ENCODE measurements at regions not wholly inside any gene's neighbourhood (a gene's known extent, or its start where the extent isn't known, plus 50 kb on each side); places are given as distances from the start of the nearest gene placed in this dataset.
"Not testable (repeated sequence)": the region's sequence is repeated elsewhere in the genome, so short reads cannot be mapped to it uniquely, and the experiment has no call there.

DNA sequence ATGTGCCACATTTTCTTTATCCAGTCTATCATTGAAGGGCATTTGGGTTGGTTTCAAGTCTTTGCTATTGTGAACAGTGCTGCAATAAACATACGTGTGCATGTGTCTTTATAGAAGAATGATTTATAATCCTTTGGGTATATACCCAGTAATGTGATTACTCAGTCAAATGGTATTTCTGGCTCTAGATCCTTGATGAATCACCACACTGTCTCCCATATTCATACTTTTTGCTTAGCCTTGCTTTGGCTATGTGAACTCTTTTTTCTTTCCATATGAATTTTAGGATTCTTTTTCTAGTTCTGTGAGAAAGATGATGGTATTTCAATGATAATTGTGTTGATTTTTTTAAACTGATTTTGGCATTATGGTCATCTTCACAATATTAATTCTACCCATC lies 530.1 kb downstream of the SLC6A15 start:
- not testable (repeated sequence) for DNase-seq (ENCODE audit: low spot score)

DNA sequence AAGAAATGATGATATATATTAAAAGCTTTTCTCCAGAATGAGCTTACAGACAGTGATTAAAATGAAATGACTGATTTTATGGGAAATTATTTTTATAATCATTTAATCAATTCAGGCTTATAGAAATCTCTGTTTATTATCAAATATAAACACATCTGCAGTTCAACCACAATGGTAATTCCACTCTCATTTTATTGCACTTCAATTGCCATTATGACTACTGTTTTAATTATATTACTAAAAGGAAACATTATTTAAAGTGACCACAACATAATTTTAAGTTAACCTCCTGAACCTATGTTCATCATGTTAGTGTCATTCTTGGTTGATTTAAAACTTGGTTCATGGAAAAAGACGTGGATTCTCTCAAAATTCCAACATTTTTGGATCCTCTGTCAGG lies 536.3 kb downstream of the SLC6A15 start:
- DNase-seq (ENCODE audit: low spot score), result no peak

DNA sequence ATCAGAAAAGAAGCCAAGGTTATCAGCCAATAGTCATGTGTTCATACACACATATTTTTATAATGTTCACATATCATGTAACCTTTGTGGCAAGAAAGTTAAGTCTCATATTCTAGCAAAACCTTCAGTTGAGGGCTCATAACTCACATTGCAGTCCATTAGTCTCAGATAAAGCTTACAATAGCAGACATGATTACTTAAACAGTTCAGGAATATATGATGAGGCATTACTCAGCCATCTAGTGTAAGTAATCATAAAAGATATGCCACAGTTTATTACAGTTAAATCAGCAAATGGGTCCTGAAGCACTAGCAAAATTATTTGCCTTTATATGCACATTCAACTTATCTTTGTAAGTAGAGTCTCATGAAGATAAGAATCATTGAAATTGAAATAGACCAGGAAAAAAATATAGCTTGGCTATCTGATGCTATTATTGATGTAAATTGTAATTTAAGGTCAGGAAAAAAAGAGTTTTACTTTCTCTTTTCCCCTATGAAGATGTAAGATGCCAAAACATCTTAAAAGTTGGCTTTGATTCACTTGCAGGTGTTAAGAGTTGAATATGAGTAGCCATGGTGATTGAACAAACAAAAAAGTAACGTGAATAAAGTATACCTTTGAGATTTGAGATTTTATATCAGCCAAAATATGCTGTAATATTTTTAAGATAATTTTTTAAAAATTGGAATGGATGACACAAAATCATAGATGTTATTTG lies 537.0 kb downstream of the SLC6A15 start:
- DNase-seq (ENCODE audit: low spot score), result no peak

DNA sequence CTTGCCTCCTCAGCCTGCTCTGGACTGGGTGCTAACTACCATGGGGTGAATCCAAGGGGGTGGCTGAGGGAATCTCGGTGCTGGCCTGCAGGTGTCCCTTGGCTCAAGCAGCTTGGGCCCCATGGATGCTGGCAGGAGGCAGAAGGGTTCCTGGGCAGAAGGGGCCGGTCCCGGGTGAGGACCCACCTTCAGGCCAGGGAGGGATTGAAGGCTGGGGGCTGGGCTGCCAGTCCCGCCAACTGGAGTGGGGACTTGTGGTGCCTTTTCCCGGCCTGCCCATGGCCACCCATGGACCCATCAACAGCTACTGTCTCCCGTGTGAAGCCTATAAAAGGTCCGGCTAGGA lies 550.1 kb downstream of the SLC6A15 start:
- no peak for DNase-seq (ENCODE audit: low spot score)

DNA sequence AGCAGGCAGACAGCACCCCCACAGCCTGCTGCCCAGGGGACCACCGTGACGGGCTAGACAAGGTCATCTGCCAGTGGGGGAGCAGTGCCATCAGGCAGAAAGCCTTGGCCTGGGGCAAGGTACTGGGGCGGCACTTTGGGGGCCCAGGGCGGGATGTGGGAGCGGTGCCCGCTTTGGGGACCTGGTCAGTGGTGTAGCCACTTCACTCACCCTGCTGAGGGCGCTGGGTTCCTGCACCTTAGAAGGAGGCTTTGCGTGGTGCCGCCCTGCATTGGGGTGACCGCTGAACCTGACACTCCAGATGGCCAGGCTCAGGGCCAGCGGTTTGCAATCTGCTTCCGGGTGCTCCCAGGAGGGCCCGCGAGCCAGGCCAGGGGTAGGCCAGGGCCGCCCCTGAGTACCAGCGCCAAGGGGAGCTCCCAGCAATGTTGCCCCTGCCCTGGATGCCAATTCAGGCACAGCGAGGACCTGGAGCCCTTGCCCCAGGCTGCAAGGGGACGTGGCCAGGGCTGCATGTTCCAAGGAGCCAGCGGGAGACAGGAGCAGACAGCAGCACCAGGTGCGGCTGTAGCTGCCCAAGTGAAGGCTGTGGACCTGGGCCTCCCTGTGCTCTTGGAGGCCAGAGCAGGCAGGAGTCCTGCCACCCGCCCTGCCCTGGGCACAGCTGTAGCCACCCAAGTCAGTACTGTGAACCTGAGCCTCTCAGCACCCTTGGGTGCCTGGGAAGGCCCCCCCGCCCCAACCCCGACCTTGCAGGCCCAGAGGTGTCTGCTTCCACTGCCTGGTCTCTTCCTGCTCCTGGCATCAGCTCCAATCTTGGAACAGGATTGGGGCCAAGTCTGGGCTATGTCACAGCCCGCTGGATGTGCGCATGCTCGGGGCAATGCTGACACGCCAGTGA lies 550.7 kb downstream of the SLC6A15 start:
- no peak for DNase-seq (ENCODE audit: low spot score)

DNA sequence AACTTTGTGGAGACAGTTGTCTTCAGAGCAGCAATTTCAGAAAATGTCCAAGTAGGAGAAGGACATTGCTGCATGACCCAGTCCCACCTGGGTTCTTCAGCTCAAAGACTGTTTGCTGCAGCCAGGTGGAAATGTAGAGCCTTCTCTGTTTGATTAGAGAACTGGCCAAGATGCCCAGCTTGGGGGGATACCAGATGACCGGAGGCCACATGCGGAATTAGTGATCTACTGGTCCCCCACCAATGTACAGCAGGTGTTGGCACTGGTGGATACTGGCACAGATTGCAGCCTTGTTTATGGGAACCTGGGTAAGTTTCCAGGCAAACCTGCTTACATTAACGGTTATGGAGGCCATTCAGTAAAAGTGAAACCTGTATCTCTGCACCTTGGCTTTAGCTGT lies 555.3 kb downstream of the SLC6A15 start:
- no peak for DNase-seq (ENCODE audit: low spot score)

DNA sequence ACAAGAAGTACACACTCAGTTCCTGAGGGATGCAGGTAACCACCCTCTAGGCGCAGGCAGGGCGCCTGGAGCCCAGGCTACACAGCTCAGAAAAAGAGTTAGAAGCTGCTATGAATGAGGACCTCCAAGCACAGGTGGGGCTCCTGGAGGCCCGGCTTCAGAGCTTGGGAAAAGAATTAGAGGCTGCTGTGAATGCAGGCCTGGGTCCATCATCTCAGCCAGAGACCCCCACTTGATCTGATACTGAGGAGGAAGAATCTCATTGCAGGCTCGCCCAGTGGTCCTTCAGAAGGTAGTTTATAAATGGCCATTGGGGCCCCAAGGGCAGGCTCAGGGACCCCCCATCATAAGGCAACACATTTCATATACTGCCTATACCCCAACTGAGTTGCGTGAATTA lies 556.4 kb downstream of the SLC6A15 start:
- no peak for DNase-seq (ENCODE audit: low spot score)

DNA sequence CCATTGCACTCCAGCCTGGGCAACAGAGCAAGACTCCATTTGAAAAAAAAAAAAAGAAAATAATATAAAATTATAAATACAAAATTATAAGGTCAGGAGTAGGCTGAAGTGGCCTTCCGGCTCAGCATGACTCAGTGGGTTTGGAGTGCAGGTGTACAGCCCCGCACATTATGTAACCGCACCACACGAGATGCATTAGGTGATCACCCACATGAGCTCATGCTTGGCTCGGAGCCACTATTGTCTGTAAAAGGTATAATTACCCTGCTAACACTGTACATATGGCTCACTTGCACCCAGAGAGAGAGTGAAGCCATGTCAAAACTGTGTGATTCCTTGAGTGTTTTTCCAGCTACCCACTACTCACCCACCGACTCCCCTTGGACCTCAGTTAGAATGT lies 557.0 kb downstream of the SLC6A15 start:
- DNase-seq (ENCODE audit: low spot score), result no peak

DNA sequence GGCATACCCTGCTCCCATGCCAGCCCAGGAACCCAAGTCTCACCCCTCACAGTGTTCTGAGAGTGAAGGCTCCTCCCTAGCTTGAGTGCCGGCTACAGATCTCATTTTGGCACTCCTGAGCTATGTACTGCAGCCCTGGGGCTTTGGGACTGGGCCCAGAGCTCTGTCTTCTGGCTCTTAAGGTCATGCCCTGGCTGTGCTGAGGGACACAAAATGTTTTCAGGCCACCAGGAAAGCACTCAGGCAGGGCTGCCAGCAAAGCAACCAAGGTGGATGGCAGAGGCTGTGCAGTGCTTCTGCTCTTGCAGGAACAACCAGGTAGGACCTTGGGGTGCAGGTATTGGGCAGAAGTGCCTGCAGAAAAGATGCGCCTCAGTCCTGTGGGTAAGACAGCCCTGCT lies 564.0 kb downstream of the SLC6A15 start:
- no peak for DNase-seq (ENCODE audit: low spot score)

DNA sequence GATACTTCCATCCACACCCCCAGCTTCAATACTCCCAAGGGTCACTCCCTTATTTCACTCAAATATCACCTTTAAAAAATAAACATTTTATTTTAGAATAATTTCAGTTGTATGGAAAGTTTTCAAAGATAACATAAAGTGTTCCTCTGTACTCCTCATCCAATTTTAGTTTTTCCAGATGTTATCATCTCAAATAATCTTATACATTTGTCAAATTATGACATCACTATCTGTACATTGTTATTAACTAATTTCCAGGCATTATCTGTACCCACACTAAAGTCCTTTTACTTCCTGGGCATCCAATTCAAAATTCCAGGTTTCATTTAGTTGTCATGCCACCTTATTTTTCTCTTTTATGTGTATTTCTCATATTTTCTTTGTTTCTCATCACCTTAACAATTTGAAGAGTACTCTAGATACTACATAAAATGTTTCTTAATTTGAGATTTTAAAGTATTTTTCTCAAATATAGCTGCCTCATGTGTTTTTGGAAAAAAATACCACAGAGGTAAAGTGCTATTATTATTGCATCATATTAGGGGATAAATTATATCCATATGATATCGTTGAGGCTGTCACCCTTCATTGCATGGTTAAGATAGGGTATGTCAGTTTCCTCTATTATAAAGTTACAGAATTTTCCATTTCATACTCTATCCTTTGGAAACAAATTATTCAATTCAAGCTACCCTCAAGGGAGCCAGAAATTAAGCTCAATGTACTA lies 571.0 kb downstream of the SLC6A15 start:
- DNase-seq (ENCODE audit: low spot score), result no peak

DNA sequence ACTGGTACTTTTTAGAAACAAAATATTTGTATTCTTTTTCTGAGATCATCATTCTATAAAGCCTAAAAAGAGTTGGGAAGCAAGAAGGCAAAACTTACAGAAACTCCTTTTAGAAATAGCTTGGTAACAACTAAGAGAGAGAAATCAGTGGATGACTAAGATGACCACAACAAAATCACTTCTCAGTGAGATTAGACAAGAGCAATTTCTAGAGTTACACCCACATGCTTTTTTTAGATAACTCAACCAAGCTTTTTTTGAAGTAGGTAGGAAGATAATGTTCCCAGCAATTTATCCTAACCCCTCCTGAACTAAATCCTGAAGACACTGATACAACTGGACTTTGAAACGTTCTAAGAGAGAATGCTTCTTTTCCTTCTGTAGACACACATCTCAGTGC lies 576.4 kb downstream of the SLC6A15 start:
- no peak for DNase-seq (ENCODE audit: low spot score)

DNA sequence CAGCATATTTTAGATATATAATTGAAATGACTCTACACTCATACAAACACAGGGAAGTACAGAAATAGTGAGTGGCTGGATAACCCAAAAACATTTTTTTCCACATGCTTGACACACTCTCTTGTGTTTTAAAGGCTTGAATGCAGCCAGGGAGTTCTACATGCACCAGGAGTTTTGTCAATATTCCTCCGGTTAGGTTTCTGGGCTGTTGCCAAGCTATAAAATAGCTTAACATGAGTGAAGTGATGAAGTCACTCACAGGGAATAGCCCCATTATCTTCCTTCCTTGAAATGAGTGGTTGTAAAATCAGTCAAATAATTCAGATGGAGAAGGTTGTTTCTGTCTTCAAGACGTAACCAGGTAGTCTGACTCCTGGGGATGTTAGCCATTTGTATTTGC lies 582.7 kb downstream of the SLC6A15 start:
- no peak for DNase-seq (ENCODE audit: low spot score)

DNA sequence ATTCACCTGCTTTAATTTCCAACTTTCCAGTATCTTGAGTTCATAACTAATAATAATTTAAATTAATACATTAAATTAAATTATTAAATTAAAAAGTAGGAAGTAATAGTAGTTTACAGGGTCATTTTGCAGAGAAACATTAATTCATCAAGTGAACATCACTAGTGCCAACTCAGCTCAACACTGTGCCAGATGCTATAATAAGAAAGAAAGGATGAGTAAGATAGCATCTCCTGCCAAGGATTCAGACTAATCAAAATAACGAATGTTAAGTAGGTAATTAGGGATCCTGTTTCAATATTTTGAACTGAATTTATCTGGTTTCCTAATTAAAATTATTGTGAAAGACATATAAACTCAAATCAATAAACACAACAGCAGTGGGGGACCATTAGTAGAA lies 596.7 kb downstream of the SLC6A15 start:
- DNase-seq (ENCODE audit: low spot score), result no peak

DNA sequence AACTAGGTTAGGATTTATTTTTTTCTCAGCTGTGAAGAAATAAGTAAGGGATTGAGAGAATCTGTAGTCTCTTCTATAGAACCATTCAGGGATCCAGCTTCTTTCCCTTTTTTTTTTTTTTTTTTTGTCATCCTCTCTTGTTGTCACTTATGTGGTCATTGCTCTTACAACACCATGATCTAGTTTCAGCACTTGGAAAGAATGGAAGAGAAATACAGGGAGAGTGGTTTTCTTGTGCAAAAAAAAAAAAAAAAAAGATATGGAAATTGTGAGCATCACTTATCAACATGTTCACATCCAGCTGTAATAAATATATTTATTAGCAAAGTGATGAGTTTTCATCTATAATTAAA lies 599.3 kb downstream of the SLC6A15 start:
- DNase-seq (ENCODE audit: low spot score), result no peak

DNA sequence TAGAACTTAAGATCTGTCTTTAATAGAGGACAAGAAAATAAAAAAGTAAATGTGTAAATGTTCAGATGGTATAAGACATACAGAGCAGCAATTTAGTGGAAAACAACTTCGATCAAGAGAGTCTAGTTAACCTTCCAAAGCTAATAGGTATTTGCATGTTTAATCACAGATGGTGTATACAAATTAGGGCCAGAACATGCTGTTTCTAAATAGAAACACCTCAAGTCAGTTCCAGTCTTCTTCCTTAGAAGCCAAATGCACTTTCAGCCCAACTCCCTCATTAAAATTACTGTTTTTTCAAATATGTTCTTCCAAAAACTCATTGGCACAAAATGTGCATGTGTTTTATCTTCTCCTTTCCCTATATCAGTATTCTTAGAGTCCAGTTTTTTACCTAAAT lies 604.4 kb downstream of the SLC6A15 start:
- no peak for DNase-seq (ENCODE audit: low spot score)

DNA sequence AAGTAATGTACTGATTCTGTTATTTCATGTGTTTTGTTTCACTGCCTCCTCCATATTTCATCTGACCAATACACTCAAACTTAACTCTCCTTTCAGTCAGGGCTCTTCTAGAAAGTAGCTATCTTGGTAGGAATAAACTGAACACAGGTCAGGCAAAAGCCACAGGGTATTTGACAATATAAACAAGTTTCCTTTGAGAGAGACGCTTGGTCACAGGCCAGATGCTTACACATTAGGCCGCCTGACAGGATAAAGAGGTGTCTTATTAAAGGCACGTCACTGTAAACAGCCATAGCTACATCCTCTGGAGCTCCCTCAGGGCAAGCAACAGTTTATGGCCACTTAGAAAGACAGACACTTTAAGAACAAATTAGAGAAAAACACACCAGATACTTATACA lies 607.5 kb downstream of the SLC6A15 start:
- DNase-seq (ENCODE audit: low spot score), result no peak

DNA sequence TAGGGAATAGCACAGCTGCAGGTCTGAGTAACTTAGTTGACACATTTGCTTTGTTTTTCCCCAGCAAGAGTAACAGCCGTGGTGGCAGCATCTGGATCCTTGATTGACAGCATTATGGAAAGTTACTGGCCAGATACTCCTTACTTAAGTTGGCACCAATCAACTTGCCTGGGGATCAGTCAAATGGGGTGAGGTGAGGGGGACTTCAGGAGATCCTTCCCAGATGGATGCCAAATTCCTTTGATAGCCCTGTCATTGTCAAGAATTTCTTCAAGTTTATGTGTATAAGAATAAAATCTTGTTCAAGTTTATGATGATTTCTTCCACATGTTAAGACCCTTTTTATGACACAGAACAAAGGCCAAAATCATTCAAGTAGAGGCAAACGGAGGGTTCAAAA lies 618.4 kb downstream of the SLC6A15 start:
- DNase-seq (ENCODE audit: low spot score), result no peak

DNA sequence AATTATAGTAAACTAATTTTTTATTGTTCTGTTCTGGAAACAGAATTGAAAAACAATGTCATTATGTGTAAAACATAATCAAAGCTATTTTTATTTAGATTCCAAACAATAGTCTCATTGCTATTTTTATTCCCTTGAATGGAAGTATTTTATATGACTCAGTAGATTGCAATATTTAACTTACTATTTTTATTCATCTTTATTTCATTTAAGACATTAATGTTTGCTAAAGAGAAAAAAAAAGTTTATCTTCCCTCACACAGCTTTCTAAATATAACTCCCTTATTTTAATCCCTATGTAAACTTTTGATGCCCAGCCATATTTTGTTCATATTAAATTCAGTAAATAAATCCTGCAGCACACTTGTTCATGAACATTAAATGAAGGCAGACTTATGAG lies 622.4 kb downstream of the SLC6A15 start:
- DNase-seq (ENCODE audit: low spot score), result no peak

DNA sequence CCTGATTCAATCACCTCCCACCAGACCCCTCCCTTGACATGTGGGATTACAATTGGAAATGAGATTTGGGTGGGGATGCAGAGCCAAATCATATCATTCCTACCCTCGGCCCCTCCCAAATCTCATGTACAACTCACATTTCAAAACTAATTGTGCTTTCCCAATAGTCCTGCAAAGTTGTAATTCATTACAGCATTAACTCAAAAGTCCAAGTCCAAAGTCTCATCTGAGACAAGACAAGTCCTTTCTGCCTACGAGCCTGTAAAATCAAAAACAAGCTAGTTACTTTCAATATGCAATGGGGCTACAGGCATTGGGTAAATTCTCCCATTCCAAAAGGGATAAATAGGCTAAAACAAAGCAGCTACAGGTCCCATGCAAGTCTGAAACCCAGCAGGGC lies 634.6 kb downstream of the SLC6A15 start:
- DNase-seq (ENCODE audit: low spot score), result no peak

DNA sequence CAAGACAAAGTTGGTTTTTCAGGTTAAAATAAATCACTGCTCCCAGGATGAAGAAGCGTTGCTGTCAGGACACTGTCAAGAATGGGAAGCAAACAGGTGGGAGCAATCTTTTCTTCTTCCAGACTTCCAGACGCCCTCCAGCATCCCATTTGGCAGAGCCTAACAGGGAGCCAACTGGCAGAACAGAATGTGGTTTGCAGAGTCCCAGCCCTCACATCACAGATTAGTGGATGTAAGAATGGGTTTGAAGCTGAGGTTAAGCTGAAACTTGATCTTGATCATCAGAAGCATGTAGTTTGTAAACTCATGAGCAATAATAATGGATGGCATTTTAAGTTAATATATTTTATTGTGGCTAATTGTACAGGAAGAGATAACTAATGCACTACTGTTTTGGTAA lies 636.4 kb downstream of the SLC6A15 start:
- DNase-seq (ENCODE audit: low spot score), result no peak

DNA sequence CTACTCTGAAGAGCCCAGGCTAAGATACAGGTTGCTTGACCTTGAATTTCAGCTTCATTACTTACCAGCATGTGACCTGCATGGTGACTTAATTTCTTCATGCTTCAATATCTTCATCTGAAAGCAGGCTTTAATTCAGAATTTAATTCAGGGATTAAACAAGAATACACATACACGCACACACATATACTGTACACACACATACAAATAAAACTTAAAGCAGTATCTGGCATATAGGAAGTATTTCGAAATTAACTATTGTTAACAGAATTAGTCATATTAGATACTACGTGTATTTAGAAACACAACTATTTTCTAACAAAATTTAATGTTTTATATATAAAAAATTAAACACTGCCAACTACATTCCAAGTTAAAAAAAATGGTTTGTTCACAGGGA lies 640.3 kb downstream of the SLC6A15 start:
- no peak for DNase-seq (ENCODE audit: low spot score)

DNA sequence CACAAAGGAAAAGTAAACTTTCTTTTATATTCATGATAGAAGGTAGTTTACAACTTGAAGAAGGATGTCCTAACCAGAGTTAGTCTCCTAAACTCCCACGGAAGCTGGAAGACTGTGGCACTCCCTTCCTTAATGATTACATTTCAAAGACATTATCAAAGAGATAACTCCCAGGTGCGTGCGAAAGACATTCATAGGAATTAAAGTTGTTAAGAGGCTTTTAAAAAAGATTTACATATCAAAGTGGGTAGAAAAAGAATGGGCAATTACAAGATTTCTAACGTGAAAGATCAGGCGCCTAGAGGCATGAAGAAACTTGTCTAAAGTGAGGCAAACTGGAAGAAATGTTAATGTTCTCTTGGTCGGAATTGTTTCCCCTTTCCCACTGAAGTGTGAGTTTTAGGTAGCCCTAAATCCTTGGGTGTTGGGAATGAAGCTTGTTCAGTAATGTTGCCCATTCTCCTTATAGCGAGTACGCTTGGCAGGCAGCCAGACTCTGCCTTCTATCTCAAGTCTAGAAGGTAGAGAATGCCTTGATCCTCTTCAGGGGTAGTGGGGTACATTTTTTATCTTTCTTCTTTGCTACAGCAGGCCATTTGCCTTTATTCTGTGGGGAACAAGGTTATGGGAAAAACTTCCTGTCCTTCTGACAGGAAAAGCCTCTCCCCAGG lies 642.0 kb downstream of the SLC6A15 start:
- no peak for DNase-seq (ENCODE audit: low spot score)

DNA sequence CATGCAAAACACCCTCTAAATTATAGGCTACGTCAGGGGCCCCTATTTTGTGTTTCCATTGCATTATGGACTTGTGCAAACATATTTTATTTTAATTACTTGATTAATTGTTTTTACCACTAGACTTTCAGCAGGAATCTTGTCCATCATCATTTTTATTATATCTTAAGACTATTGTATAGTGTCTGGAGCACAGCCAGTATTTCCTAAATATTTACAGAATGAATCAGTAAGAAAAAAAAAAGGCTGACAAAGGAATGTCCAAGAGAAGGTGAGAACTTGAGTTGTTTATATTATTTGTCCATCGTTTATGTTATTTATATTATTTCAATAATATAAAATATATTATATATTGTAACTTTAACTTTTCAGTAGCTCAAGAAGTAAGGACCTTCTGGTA lies 664.7 kb downstream of the SLC6A15 start:
- no peak for DNase-seq (ENCODE audit: low spot score)

Measured in CD4-positive, alpha-beta T cell treated with Interleukin-2 at 100 ng/mL for 4 hours (primary cell).